GM18519 (cell line): ENCODE measurements at regions not wholly inside any gene's neighbourhood (a gene's known extent, or its start where the extent isn't known, plus 50 kb on each side); places are given as distances from the start of the nearest gene placed in this dataset.

ENCODE experiments used
- ATAC-seq: cut with Tn5 transposase; IDR thresholded peaks from one replicate; pipeline ENCODE4 v1.9.1; 2021; ENCODE audit warnings: mild to moderate bottlenecking, moderate library complexity; ENCODE audit not compliant: unreplicated experiment, low FRiP score

GRCh38 chr18:56044239-56044638 lies 456.2 kb upstream of the TCF4 start:
- no peak for ATAC-seq

GRCh38 chr18:56043641-56044061 lies 455.7 kb upstream of the TCF4 start:
- ATAC-seq = no peak

- no peak for ATAC-seq
These were observed 455.0 kb upstream of the TCF4 start for GRCh38 chr18:56042915-56043536.

GRCh38 chr18:56038171-56039030 lies 450.4 kb upstream of the TCF4 start:
- no peak for ATAC-seq

GRCh38 chr18:56036741-56037140 lies 448.7 kb upstream of the TCF4 start:
- ATAC-seq = no peak

- no peak for ATAC-seq
These were observed 447.6 kb upstream of the TCF4 start for GRCh38 chr18:56035546-56035945.

GRCh38 chr18:56034949-56035348 lies 447.0 kb upstream of the TCF4 start:
- ATAC-seq = no peak

- ATAC-seq = no peak
These were observed 442.1 kb upstream of the TCF4 start for GRCh38 chr18:56030060-56030459.

GRCh38 chr18:56028514-56028913 lies 440.5 kb upstream of the TCF4 start:
- no peak for ATAC-seq

GRCh38 chr18:56026509-56026908 lies 438.5 kb upstream of the TCF4 start:
- ATAC-seq = no peak

- ATAC-seq = no peak
These were observed 433.8 kb upstream of the TCF4 start for GRCh38 chr18:56021809-56022195.

- ATAC-seq = no peak
These were observed 433.3 kb upstream of the TCF4 start for GRCh38 chr18:56021136-56021808.

GRCh38 chr18:56019908-56020307 lies 431.9 kb upstream of the TCF4 start:
- no peak for ATAC-seq

- ATAC-seq = no peak
These were observed 431.2 kb upstream of the TCF4 start for GRCh38 chr18:56019156-56019555.

GRCh38 chr18:56009411-56009810 lies 421.4 kb upstream of the TCF4 start:
- ATAC-seq = no peak

- ATAC-seq = no peak
These were observed 415.7 kb upstream of the TCF4 start for GRCh38 chr18:56003720-56004088.

- ATAC-seq = no peak
These were observed 415.2 kb upstream of the TCF4 start for GRCh38 chr18:56003009-56003719.

- ATAC-seq = no peak
These were observed 413.6 kb upstream of the TCF4 start for GRCh38 chr18:56001576-56001975.

- no peak for ATAC-seq
These were observed 412.0 kb upstream of the TCF4 start for GRCh38 chr18:56000041-56000440.

GRCh38 chr18:55999641-56000040 lies 411.6 kb upstream of the TCF4 start:
- no peak for ATAC-seq

GRCh38 chr18:55998801-55999385 lies 410.9 kb upstream of the TCF4 start:
- ATAC-seq = no peak
